ENCODE measurements at regions not wholly inside any gene's neighbourhood (a gene's known extent, or its start where the extent isn't known, plus 50 kb on each side); places are given as distances from the start of the nearest gene placed in this dataset.
A peak's percentile ranks its signal among the peaks of the same experiment; 100 is the strongest.

DNA sequence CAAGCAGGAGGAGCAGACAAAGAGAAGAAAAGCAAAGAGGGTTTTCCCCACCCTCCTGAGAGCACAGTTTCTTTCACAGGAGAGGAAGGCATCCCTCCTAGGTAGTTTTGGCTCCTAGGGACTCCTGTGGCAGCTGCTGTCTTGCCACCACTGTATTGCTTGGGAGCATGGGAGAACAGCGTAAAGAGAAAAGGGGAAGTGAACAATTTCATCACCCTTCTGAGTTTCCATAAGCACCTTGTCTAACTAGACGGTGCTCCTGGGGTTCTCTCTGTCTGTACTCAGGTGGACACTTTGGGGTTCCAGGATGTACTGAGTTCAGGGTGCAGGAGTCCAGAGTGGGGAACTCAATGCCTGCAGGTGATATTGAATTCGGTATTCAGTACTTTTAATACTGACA lies 1430.5 kb downstream of the TBC1D22A start:
- Mint-ChIP-seq H3K4me3 (no peak overlapping the region), H3K27ac (no peak overlapping the region)
- no peak for TF ChIP-seq CTCF (IDR thresholded peaks at IDR 0.05)

GRCh38 chr22:48192071-48192470 lies 1429.6 kb downstream of the TBC1D22A start:
- H3K27me3 ChIP-seq (ENCODE audit: control insufficient read depth, insufficient read depth, low read length): no peaks in the 10 kb centered on the region
- H3K4me3 Mint-ChIP-seq: no peak overlapping the region
- intact Hi-C loops (cut with micrococcal nuclease): no loop called here
- no peak overlapping the region for H3K4me3 ChIP-seq (ENCODE audit: low read length)
- no peak overlapping the region for H3K27ac ChIP-seq (ENCODE audit: low read length)
- H3K9me3 ChIP-seq (ENCODE audit: control insufficient read depth, insufficient read depth, low read length): peaks cover 7% of the 10 kb centered on the region
- H3K27me3 Mint-ChIP-seq (ENCODE audit: low read depth in 2 of 2): peaks cover 40 to 66% of the 10 kb centered on the region in 2 donors
- no peak for TF ChIP-seq CTCF (IDR thresholded peaks at IDR 0.05)
- DNase-seq (no peak), ATAC-seq (no peak)
- peaks cover 17 to 19% of the 10 kb centered on the region in 2 donors for H3K4me1 Mint-ChIP-seq
- no CpG with 5 or more reads among the region's 1 CpG for whole genome bisulfite sequencing (ENCODE audit: insufficient coverage)
- no peaks in the 10 kb centered on the region for H3K36me3 ChIP-seq (ENCODE audit: control insufficient read depth, insufficient read depth, low read length)
- H3K4me1 ChIP-seq (ENCODE audit: control insufficient read depth, insufficient read depth, low read length): peaks cover 10% of the 10 kb centered on the region
- no peak overlapping the region for H3K27ac Mint-ChIP-seq
- peaks cover 27% of the 10 kb centered on the region for H3K36me3 Mint-ChIP-seq
- peaks cover 4 to 11% of the 10 kb centered on the region in 2 donors for H3K9me3 Mint-ChIP-seq

More for the DNA sequence above, 1430.5 kb downstream of the TBC1D22A start:
- no peak overlapping the region for H3K4me3 ChIP-seq (ENCODE audit: low read length)
- H3K9me3 ChIP-seq (ENCODE audit: control insufficient read depth, insufficient read depth, low read length): peaks cover 7% of the 10 kb centered on the region
- intact Hi-C loops (cut with micrococcal nuclease): no loop called here
- H3K36me3 ChIP-seq (ENCODE audit: control insufficient read depth, insufficient read depth, low read length): no peaks in the 10 kb centered on the region
- H3K27me3 Mint-ChIP-seq (ENCODE audit: low read depth in 2 of 2): peaks cover 46 to 75% of the 10 kb centered on the region in 2 donors
- peaks cover 6% of the 10 kb centered on the region for H3K4me1 ChIP-seq (ENCODE audit: control insufficient read depth, insufficient read depth, low read length)
- DNase-seq: no peak
- H3K27me3 ChIP-seq (ENCODE audit: control insufficient read depth, insufficient read depth, low read length): no peaks in the 10 kb centered on the region
- WGBS (ENCODE audit: insufficient coverage): 22% methylated on average over 3 of the region's 3 CpGs
- H3K36me3 Mint-ChIP-seq: peaks cover 27% of the 10 kb centered on the region
- peaks cover 14% of the 10 kb centered on the region in 2 donors for H3K4me1 Mint-ChIP-seq
- no peak overlapping the region for H3K27ac ChIP-seq (ENCODE audit: low read length)
- no peak for ATAC-seq
- peaks cover 4 to 11% of the 10 kb centered on the region in 2 donors for H3K9me3 Mint-ChIP-seq

- Histone ChIP-seq H3K27me3 (ENCODE audit: control insufficient read depth, insufficient read depth, low read length) (no peaks in the 10 kb centered on the region), H3K36me3 (ENCODE audit: control insufficient read depth, insufficient read depth, low read length) (no peaks in the 10 kb centered on the region), H3K4me3 (ENCODE audit: low read length) (no peak overlapping the region), H3K9me3 (ENCODE audit: control insufficient read depth, insufficient read depth, low read length) (peaks cover 7% of the 10 kb centered on the region), H3K27ac (ENCODE audit: low read length) (no peak overlapping the region), H3K4me1 (ENCODE audit: control insufficient read depth, insufficient read depth, low read length) (peaks cover 29% of the 10 kb centered on the region)
- H3K27ac Mint-ChIP-seq: peak overlapping the region in 1 of 2 donors; percentile 50
- peaks cover 4 to 11% of the 10 kb centered on the region in 2 donors for H3K9me3 Mint-ChIP-seq
- intact Hi-C loops (cut with micrococcal nuclease): loop anchor here (5.0 kb wide), 2 partner anchors 54 to 91 kb away; no protein-coding TSS in a partner anchor
- peaks cover 43 to 48% of the 10 kb centered on the region in 2 donors for H3K4me1 Mint-ChIP-seq
- H3K36me3 Mint-ChIP-seq: peaks cover 20% of the 10 kb centered on the region
- TF ChIP-seq CTCF (IDR thresholded peaks at IDR 0.05): no peak
- ATAC-seq (peak; percentile 57 to 74 (median 64)), DNase-seq (peak; percentile 48 to 62)
- H3K4me3 Mint-ChIP-seq: no peak overlapping the region
- H3K27me3 Mint-ChIP-seq (ENCODE audit: low read depth in 2 of 2): peaks cover 29 to 40% of the 10 kb centered on the region in 2 donors
- WGBS (ENCODE audit: insufficient coverage): 54% methylated on average over 6 of the region's 7 CpGs
These were observed 1425.8 kb downstream of the TBC1D22A start for GRCh38 chr22:48188231-48188721.

- ATAC-seq (no peak), DNase-seq (no peak)
- no peak overlapping the region for H3K4me3 Mint-ChIP-seq
- H3K27ac Mint-ChIP-seq: no peak overlapping the region
- Histone ChIP-seq H3K36me3 (ENCODE audit: control insufficient read depth, insufficient read depth, low read length) (no peaks in the 10 kb centered on the region), H3K27me3 (ENCODE audit: control insufficient read depth, insufficient read depth, low read length) (no peaks in the 10 kb centered on the region), H3K9me3 (ENCODE audit: control insufficient read depth, insufficient read depth, low read length) (peaks cover 4% of the 10 kb centered on the region), H3K4me3 (ENCODE audit: low read length) (no peak overlapping the region), H3K4me1 (ENCODE audit: control insufficient read depth, insufficient read depth, low read length) (peaks cover 29% of the 10 kb centered on the region), H3K27ac (ENCODE audit: low read length) (no peak overlapping the region)
- intact Hi-C loops (cut with micrococcal nuclease): loop anchor here (5.0 kb wide), 2 partner anchors 55 to 90 kb away; no protein-coding TSS in a partner anchor
- no peak for TF ChIP-seq CTCF (IDR thresholded peaks at IDR 0.05)
- peaks cover 17% of the 10 kb centered on the region for H3K36me3 Mint-ChIP-seq
- 97% methylated on average over 8 of the region's 8 CpGs for WGBS (ENCODE audit: insufficient coverage)
- peaks cover 4 to 10% of the 10 kb centered on the region in 2 donors for H3K9me3 Mint-ChIP-seq
- peaks cover 43 to 48% of the 10 kb centered on the region in 2 donors for H3K4me1 Mint-ChIP-seq
- peaks cover 27 to 33% of the 10 kb centered on the region in 2 donors for H3K27me3 Mint-ChIP-seq (ENCODE audit: low read depth in 2 of 2)
These were observed 1424.9 kb downstream of the TBC1D22A start for GRCh38 chr22:48187356-48187755.
